BE2C (cell line): ENCODE measurements at regions not wholly inside any gene's neighbourhood (a gene's known extent, or its start where the extent isn't known, plus 50 kb on each side); places are given as distances from the start of the nearest gene placed in this dataset.

Source experiments
- DNase-seq: peaks from one replicate; pipeline ENCODE4 v3.0.0-alpha.2; 2020
- H3K27me3 ChIP-seq: fragments of 250-450 bp; sonication (Bioruptor Pico); 2 replicates; pipeline ENCODE4 v1.5.1; 2020; ENCODE audit warnings: mild to moderate bottlenecking
- H3K36me3 ChIP-seq: fragments of 250-450 bp; sonication (Bioruptor Pico); 2 replicates; pipeline ENCODE4 v1.5.1; 2020; ENCODE audit warnings: mild to moderate bottlenecking
- H3K4me1 ChIP-seq: fragments of 250-450 bp; sonication (Bioruptor Pico); 2 replicates; pipeline ENCODE4 v1.5.1; 2020
- H3K4me3 ChIP-seq: 2 replicates; pipeline ENCODE4 v1.5.1; 2011; ENCODE audit warnings: low read depth, low read length
- H3K9me3 ChIP-seq: fragments of 250-450 bp; sonication (Bioruptor Pico); 2 replicates; pipeline ENCODE4 v1.5.1; 2020
- CTCF ChIP-seq: IDR thresholded peaks from 2 replicates; pipeline ENCODE4 v1.5.1; 2012; ENCODE audit warnings: mild to moderate bottlenecking, low read depth, low read length

- DNase-seq: no peak
- Histone ChIP-seq H3K4me3 (no peak overlapping the region), H3K27me3 (no peaks in the 10 kb centered on the region), H3K9me3 (no peaks in the 10 kb centered on the region), H3K4me1 (no peaks in the 10 kb centered on the region; the same call in 1 of the 2 replicates), H3K36me3 (no peaks in the 10 kb centered on the region)
- no peak for TF ChIP-seq CTCF
Observed at GRCh38 chr13:29996316-29996715, 145.9 kb upstream of the UBL3 start.

GRCh38 chr13:29994911-29995595 lies 144.6 kb upstream of the UBL3 start:
- DNase-seq: no peak
- Histone ChIP-seq H3K27me3 (no peaks in the 10 kb centered on the region), H3K4me3 (no peak overlapping the region), H3K4me1 (no peaks in the 10 kb centered on the region; the same call in 1 of the 2 replicates), H3K36me3 (no peaks in the 10 kb centered on the region), H3K9me3 (no peaks in the 10 kb centered on the region)
- no peak for TF ChIP-seq CTCF

GRCh38 chr13:29993716-29994488 lies 143.5 kb upstream of the UBL3 start:
- DNase-seq: no peak
- no peak for TF ChIP-seq CTCF
- no peak overlapping the region for H3K4me3 ChIP-seq
- H3K36me3 ChIP-seq: no peaks in the 10 kb centered on the region
- no peaks in the 10 kb centered on the region; the same call in 1 of the 2 replicates for H3K4me1 ChIP-seq
- no peaks in the 10 kb centered on the region for H3K27me3 ChIP-seq
- no peaks in the 10 kb centered on the region for H3K9me3 ChIP-seq

GRCh38 chr13:29993196-29993595 lies 142.8 kb upstream of the UBL3 start:
- Histone ChIP-seq H3K27me3 (no peaks in the 10 kb centered on the region), H3K9me3 (no peaks in the 10 kb centered on the region), H3K4me1 (no peaks in the 10 kb centered on the region; the same call in 1 of the 2 replicates), H3K4me3 (no peak overlapping the region), H3K36me3 (no peaks in the 10 kb centered on the region)
- peak; percentile 33 for TF ChIP-seq CTCF
- no peak for DNase-seq

- H3K4me1 ChIP-seq: no peaks in the 10 kb centered on the region; the same call in 1 of the 2 replicates
- no peak for DNase-seq
- no peaks in the 10 kb centered on the region for H3K27me3 ChIP-seq
- no peaks in the 10 kb centered on the region for H3K9me3 ChIP-seq
- H3K36me3 ChIP-seq: no peaks in the 10 kb centered on the region
- no peak overlapping the region for H3K4me3 ChIP-seq
- TF ChIP-seq CTCF: no peak
Observed at GRCh38 chr13:29991343-29991742, 140.9 kb upstream of the UBL3 start.

- no peak for TF ChIP-seq CTCF
- no peaks in the 10 kb centered on the region for H3K9me3 ChIP-seq
- no peak for DNase-seq
- H3K27me3 ChIP-seq: peaks cover 5% of the 10 kb centered on the region
- no peak overlapping the region for H3K4me3 ChIP-seq
- no peaks in the 10 kb centered on the region for H3K36me3 ChIP-seq
- H3K4me1 ChIP-seq: no peaks in the 10 kb centered on the region
Observed at GRCh38 chr13:29987340-29987739, 136.9 kb upstream of the UBL3 start.
